Kasumi-1 (cell line): ENCODE measurements at regions not wholly inside any gene's neighbourhood (a gene's known extent, or its start where the extent isn't known, plus 50 kb on each side); places are given as distances from the start of the nearest gene placed in this dataset.
"Not testable (repeated sequence)": the region's sequence is repeated elsewhere in the genome, so short reads cannot be mapped to it uniquely, and the experiment has no call there.

Experiments used
- DNase-seq, 2 experiments: peaks; one replicate each; lab custom pipeline; 2025; lab: John Stamatoyannopoulos, UW

DNA sequence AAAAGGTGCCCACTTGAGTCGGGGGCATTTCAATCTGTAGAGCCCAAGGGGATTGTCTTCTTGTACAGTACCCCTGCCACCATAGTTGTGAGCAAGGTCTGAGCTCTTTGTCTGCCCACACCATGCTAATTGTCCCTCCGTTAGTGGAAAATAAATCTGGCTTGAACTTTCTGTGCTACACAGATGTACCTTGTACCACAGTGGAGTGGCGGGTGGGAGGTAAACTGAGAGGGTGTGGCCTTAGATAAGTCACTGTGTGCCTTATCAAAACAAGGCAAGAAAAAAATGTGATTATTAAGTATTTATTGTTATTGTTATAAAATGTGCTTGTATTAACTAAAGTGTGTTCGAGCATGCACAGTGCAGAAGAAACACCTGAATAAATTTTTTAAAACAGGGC is 242.9 kb upstream of the C2CD4B start:
- no peak for DNase-seq

DNA sequence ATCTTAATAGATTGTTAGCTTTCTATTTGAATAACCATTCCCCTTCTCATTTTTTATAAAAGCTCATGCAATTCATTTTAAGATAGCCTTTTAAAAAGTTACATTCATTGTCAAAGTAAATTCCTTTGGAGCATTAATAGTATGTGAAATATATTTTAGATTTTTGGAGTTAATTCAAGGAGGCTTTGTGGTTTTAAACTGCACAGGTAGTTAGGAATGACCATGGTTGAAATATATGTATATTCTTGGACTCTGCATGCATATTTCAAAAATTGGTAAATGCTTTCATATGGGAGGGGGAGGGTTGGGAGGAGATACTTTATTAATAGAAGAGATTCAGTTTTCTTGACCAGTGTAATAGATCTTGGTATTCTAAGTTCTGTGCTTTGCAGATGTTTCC is 244.4 kb upstream of the C2CD4B start:
- no peak for DNase-seq

DNA sequence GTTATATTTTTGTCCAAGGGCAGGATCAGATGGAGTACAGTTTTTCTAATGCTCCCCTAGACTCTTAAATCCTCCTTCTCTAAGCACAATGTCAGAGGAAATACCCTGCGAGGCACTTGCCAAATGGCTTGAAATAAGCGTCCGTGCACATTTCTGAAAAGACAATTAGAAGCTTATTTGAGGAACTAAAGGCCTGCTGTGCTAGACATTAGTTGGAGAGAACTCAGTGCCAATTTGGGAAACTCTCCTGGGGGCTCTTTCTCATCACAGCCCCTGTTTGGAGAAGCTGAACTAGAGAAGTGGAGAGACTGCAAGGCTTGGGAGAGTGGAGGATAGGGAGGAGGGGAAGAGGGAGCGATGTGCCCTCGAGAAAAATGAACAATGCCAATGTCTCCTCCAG is 247.6 kb upstream of the C2CD4B start:
- no peak for DNase-seq

DNA sequence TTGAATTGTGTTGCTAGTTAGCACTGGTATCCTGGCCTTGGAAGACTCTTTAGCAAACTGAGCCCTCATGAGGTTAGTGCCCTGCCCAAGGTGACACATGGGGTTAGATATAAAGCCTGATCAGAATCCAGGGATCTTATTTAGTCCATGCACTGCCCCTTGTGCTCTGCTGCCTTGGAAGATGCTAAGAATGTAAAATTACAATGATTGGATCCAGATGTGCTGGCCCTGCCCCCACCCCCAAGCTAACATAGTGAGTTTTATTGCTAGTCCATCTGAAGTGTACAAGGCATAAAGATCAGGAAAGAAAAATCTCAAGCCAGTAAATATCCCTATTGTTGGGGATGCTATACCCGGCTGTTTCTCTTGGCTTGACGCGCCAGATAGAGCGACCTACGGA is 248.1 kb upstream of the C2CD4B start:
- no peak for DNase-seq

DNA sequence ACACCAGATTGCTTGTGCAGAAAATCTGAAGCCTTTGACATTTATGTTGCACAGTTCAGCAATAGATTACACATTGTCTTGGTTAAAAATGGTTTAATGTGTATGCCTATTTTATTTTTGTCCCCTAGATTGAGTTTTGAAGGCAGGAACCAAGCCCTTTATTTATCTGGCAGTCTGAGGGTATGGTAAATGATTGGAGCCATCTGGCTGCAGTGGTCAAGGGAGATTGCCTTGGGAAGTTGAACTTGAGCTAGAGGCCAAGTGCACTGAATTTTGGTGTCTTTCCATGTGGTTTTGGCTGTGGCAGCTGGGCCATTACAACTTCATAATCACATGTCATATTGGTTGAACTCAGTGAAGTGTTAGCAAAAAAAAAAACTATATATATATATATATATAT is 248.7 kb upstream of the C2CD4B start:
- DNase-seq = no peak

DNA sequence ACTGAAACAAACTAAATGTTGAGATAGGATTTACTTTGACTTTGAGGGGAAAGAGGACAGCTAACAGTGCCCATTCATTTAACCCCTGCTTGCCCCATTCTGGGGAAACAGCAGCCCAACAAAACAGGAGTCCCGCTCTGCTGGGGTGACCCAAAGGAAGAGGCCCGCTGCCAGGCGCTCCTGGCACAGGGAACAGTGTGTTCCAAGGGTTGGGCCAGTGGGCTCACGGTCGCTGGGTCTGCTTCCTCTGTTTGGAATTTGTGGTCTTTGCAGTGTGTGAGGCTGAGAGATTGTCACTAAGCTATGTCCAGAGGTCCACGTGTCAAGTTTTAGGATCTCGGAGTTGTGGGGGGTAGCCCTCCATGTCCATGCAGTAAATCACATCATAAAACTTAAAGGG is 250.4 kb upstream of the C2CD4B start:
- DNase-seq = no peak

DNA sequence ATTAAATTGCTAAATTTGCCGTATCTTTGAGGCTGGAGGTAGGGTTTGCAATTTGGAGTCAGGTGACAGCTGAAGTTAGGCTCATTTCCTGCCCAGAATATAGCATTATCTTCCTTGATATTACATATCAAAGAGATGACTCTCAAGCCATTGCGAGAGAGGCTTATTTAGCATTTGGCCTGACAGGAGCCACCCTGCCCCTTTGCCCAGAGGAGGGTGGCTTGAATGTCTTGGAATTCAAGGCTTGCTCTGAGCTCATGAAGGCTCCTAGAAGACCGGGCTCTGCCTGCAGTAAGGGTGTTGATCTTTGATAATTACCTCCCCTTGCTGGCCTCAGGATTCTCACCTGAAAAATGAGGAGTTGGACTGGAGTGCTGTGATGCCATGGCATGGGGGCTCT is 251.4 kb upstream of the C2CD4B start:
- no peak for DNase-seq

DNA sequence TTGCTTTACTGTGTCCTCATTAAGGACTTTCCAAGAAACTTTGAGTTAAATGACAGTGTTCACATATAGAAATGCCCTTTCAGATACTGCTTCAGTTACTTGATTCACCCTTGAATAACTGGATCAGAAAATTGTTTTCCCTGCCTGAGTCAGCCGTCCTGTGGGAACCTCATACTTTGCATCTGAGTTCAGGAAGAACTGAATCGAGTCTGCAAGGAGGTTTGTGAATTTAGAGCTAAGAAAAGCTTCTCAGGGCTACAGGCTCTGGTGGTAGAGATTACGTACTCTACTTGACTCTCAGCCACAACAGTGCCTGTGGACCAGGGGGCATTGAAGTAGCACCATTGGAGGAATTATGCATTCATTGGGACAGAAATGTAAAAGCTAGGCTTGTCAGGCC is 252.4 kb upstream of the C2CD4B start:
- no peak for DNase-seq

DNA sequence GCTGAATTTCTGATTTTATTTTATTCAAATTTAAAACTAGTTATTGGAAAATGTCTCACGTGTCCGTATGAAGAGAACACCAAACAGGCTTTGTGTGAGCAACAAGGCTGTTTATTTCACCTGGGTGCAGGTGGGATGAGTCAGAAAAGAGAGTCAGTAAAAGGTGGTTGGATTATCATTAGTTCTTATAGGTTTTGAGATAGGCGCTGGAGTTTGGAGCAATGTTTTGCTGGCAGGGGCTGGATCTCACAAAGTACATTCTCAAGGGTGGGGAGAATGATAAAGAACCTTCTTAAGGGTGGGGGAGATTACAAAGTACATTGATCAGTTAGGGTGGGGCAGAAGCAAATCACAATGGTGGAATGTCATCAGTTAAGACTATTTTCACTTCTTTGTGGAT is 253.4 kb upstream of the C2CD4B start:
- DNase-seq = not testable (repeated sequence)

DNA sequence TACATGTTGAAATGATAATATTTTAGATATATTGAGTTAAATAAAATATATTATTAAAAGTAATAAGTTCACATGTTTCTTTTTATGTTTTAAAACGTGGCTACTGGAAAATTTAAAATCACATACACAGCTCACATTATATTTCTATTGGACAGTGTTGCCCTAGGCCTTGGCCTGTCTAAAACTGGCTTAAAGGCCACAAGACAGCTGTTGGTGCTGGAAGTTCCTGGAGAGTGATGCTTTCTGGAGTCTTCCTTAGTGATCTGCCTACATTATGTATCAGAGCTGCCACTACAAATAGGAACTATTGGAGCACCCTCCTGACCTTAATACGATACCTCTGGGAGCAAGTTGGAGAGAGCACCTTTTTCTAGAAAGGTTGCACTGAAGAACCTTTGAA is 254.1 kb upstream of the C2CD4B start:
- DNase-seq = no peak

DNA sequence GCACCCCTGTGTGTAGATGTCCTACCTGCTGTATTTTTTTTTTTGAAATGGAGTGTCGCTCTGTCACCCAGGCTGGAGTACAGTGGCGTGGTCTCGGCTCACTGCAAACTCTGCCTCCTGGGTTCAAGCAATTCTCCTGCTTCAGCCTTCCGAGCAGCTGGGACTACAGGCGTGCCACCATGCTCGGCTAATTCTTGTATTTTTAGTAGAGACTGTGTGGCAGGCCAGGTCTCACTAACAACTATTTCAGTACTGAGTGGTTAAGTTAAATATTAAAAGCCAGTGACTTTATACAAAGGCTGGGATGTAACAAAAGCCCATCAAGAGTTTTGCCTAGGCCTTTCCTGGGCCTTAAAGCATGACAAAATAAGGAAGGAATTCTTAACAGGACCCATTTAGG is 255.3 kb upstream of the C2CD4B start:
- DNase-seq = not testable (repeated sequence)

DNA sequence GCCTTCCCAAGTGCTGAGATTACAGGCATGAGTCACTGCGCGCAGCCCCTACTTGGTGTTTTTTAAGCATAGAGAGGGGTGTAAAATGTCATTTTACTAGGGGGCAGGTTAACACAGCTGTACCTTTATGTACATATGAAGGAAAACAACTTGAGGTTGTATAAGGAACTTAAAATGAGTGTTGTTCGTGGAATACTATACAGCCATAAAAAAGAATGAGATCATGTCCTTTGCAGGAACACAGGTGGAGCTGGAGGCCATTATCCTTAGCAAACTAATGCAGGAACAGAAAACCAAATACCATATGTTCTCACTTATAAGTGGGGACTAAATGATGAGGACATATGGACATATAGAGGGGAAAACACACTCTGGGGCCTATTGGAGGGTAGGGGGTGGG is 256.2 kb upstream of the C2CD4B start:
- no peak for DNase-seq

DNA sequence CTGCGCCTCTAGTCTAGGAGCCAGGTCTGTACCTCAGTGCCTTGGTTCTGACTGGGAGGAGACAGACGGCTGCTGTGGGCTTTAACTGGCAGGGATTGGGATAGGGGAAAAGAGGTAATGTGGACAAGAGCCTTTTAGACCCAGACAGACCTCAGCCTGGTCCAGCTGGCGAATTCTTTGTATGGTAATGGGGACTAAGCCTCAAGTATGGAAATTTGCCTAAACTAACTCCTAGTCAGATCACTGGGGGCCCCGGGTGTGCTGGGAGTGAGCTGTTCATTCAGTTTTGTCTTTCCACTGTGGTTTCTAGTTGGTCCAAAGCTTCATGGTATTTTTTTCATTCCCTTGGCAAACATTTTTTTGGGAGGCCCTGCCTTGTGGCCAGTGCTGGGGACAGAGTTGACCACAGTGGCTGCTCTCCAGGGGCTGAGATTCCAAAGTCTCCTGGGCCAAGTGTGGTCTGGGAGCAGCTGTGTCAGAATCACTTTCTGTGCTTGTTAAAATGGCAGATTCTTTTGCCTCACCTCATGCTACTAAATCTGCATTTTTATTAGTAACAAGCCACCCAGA is 261.4 kb upstream of the C2CD4B start:
- no peak for DNase-seq

DNA sequence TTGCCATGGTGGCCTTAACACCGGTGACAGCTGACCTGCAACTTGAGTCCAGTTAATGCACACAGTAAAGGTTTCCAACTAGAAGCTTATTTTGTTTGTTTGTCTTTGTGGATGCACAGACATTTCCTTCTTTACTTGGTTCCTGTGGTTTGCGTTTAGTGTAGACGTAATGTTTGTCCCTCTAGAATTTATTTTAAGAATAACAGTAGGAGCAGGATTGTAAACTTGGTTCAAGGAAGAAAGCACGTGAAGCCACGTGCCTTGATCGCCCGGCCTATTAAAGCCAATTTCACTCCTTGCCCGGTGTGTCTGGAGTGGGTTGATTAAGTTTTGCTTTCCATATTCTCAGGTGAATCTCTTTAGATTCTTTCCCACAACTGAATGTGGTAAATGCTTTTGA is 263.2 kb upstream of the C2CD4B start:
- DNase-seq = no peak

DNA sequence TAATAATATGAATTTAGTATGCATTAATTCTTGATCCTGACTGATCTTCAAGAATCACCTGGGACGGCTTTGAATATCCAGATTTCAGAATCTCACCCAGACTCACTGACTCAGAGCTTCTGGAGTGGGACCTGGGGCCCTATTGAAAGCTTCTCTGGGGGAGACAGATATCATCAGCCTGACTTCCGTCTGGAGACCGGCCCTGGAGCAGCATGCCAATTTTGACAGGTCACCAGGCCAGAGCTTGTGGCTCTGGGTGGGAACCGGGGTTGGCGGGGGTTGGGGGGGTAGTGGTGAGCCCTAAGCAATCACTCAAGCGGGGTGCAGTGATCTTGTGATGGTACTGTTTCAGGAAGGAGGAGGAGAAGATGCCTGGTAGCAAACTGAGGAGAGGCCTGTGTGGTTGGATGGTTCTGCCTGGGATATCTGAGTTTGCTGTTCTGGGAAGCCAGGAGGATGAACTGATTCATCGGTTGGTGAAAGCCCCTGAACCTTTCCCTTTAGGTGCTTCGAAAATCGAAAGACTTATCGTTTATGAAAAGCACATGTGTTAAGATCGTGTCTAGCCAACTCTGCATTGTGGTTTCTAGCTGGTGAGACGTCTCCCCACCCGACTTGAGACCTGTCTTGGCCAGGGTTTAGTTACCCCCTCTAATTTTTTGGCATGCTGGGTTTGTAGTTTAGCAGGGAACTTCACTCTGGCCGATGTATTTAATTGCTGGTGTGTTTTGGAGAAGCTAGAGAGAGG is 263.9 kb upstream of the C2CD4B start:
- no peak for DNase-seq

DNA sequence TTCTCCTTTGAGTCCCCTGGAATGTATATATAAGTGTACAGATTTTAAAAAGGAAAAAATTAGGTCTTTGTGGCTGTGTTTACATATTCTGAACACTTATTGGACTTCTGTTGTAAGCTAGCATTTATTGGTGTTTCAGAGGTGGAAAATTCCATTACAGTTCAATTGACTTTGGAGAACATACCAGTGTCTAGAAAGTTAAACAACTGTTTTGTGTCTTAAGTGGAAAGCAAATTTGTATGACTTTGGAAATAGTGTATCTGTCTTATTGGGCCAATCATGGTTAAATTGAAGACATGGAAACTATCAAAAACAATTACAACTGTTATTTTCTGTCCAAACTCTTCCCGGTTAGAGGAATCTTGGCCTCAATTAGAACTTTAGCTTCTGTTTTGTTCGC is 265.0 kb upstream of the C2CD4B start:
- no peak for DNase-seq

DNA sequence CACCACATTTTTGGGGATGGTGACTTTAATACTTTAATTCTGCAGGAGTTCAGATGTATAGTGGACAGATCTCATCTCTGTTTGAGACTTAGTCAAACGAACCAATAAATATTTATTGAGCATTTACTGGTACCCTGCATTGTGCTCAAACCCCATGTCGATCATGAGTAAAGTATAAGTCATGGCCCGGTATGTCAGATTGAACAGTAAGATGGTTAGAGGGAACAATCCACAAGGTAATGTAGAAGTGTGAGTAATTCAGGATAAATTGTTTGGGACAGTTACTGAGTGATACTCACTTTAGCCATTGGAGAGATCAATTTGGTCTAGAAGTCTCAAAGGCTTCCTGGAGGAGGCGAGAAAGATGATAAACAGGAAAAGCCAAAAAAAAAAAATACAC is 265.5 kb upstream of the C2CD4B start:
- no peak for DNase-seq

DNA sequence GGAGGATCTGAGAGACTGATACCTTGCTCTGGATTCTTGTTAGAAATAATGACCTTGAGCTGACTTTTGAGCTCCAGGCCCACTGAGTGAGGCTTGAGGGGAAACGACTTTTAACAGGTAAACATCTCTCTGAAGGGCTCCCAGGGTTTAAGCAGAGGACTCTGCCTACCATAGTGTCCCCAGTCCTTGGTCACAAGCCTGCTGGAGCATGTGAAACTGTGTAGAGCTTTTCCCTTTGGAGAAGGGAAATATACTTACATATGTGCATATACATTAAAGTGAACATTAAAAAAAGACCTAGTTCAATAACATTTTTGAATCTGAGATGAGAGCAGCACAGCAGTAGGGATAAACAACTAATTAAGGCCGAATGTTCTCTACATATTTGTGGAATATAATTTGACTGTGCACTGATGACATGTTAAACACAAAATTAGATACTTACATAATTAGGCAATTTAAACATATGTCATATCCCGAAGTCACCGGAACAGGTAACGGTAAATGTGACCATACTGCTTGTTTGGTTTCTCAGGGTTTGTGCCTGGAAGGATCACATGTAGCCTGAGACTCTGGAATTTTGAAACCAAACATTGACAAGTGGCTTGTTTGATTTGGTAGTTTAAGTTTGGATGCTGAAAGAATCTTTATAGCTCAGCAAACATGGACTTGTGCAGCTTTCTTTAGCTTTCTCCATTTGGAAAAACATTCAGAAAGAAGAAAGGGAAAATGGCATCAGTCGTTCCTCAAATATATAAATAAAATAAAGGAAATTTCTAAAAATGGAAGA is 266.1 kb upstream of the C2CD4B start:
- no peak for DNase-seq

DNA sequence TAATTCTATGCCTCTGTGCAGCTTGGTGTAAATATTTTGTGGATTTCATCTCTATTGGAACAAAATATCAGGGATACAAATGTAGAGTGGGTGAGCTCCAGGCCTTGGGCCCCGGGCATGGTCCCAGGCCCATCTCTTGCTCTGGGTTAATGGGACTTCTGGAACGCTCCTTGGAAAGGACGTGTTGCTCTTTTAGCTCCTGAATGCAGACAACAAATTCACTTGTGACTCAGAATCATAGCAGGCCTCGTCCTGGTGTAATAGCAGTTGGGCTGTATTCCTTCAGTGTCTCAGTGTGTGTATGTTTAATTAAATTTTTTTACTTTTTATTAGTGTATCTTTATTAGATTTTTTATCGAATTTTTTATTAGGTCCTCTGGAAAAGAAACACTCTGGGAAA is 266.7 kb upstream of the C2CD4B start:
- DNase-seq = no peak

DNA sequence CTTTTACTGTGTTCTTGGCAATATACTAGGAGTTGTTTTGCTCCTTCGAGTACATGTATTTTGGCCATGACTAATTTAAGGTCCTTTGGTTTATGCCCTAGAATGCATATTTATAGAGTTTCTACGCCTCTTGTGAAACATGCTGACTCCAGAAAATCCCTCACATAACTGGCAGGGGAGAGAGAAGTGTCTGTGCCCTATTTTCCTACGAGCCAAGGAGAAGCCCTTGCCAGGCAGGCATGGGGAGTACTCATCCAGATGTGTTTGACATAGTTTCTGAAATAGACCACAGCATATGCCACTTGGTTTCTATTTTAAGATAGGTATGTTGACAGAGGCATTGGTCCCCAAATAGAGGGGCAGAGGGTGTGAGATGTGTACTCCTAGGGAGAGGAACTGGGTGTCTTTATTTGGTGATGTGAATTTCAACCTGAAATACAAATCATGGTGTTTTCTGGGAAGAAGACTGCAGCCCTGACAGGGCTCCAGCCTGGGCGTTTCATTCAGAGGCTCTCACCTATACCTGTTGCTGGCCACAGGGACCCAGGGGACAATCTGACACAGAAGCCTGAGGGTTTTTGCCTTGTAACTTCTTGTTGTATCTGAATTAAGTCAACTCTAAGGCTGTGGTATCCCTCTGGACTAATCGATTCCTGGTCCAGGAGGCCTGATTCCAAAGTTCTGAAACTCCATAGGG is 267.8 kb upstream of the C2CD4B start:
- no peak for DNase-seq

DNA sequence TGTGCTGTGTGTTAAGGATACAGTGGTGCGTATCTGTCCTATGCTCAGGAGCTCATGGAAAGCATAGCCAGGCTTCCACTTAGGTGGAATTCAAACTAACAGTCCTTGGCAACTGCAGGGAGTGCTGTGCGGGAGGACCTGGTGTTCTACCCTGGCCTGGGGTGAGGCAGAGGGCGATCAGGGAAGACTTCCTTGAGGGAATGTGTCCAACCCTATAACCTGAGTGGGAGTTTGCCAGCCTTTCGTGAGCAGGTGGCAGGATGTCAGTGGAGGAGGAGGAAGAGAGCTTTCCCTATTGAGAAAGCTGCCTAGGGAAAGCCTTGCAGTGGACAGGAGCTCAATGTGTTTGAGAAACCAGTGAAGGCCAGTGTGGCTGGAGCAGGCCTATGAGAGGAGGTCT is 271.1 kb upstream of the C2CD4B start:
- no peak for DNase-seq

DNA sequence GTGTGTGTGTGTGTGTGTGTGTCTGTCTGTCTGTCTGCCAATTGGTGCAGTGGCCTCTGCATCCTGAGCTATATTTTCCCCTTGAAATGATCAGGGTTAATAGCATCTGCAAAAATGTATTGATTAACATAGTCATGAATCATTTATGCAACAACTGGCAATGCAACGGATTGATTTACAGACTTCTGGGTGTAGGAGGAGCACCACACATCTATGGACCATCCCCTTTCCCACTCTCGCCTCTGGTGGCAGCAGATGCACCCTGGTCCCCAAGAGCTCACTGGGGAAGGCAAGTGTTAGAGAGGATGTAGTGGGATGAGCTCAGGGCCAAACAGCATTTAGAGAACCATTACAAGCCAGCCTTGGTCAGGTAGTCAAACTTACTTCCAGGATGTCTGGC is 272.7 kb upstream of the C2CD4B start:
- DNase-seq = no peak

DNA sequence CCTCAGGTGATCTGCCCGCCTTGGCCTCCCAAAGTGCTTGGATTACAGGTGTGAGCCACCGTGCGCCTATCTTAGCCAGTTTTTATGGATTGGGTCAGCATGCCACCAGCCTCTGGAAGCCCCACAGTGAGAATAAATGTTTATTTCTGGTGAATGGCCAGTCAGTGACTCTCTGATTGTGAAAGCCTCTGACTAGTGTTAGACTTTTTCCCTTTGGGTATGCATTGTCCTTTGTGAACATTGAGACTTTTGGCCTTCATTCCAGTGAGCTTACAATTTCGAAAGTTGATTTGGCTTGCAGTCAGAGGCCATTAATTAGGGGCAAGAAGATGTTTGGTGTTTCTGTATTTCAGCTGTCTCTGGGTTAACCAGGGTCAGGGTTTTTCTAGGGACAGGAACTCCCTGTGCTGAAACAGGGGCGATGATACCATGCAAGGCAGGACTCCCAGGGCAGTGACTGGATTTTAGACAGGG is 274.5 kb upstream of the C2CD4B start:
- DNase-seq = no peak
